ENCODE measurements at regions not wholly inside any gene's neighbourhood (a gene's known extent, or its start where the extent isn't known, plus 50 kb on each side); places are given as distances from the start of the nearest gene placed in this dataset.

DNA sequence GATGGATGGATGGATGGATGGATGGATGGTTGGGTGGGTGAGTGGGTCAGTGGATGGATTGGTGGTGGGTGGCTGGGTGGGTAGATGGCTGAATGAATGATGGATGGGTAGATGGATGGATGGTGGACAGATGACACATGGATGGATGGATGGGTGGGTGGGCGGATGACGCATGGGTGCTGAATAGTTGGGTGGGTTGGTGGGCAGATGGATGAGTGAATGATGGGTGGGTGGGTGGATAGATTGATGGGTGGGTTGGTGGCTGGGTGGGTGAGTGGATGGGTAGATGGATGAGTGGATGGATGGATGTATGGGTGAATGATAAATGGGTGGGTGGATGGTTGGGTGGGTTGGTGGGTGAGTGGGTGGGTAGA lies 69.9 kb upstream of the NKX1-1 start:
- DNase-seq (ENCODE audit: low read depth), result no peak

DNA sequence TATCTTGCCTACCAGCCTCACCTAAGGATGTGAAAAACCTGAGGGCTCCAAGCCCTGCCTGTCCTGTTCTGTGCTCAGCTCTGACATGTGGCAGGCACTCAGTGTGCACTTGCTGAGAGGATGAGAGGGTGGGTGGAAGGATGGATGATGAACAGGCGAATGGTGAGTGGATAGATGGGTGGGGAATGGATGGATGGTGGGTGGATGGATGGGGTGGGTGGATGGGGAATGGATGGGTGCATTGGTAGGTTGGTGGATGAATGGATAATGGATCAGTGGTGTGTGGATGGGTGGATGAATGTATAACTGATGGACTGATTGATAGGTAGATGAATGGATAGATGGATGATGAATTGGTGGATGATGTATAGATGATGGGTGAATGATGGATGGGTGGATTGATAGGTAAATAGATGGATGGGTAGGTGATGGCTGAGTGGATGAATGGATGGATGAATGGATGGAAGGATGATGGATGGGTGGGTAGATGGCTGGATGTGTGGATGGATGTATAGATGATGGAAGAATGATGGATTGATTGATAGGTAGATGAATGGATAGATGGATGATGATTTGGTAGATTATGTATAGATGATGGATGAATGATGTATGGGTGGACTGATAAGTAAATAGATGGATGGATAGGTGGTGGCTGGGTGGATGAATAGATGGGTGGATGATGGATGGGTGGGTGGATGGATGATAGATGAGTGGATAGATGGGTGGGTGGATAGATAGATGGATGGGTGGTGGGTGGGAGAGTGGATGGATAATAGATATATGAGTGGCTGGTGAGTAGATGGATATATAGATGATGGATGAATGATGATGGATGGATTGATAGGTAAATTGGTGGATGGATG lies 69.3 kb upstream of the NKX1-1 start:
- DNase-seq (ENCODE audit: low read depth), result no peak

DNA sequence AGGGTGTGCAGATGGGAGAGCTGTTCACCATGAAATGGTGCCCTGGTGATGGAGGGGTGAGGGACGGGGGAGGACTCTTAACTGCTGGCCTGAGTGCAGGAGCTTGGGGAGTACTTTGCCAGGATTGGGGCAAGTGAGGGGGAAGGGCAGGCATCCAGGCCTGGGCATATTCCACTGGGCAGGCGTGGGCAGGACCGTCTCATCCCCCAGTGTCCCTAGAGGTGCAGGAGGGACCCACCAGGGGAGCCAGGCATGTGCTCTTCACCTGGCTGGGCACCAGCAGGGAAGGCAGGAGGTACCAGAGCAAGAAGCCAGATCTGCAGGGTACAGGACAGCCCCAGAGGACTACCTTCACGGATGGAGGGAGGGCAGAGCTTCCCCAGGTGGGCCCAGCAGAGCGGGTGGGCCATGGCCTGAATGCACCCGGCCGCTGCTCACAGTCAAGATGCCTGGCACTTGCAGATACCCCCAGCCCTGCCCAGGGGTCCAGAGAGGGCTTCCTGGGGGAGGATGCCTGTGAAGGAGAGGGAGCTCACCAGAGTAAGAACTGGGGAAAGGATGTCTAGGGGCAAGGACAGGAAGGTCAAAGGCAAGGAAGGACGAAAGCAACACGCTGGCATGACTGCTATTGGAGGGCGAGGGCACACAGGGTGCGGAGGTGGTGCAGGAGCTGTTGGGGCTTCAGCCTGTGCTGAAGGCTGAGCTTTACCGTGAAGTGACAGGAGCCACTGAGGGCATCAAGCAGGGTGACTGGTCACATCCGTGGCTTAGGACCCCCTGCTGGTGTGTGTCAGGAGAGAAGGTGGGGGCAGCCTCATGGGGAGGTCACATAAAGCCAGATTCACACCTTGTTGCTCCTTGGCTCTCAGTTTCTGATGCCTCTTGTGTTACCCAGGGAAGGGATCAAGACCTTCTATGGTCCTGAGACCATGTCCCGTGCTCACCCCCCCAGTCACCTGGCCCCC lies 68.2 kb upstream of the NKX1-1 start:
- DNase-seq (ENCODE audit: low read depth), result no peak

DNA sequence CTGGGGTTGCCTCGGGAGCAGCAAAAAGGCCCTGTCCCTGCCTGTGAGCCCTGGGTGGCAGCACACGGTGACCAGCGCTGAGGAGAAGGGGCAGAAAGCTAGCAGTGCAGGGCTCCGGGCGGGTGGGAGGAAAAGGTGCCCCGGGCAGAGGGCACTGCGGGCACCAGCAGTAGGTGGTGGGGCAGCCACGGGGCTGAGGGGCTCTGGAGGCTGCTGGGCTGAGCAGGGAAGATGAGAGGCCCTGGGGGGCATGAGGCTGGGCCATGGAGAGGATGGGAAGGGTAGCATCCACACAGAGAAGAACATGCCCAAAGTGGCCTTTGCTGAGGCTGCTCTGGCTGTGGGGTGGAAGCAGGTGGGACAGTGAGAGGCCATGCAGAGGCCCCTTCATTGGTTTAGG lies 67.5 kb upstream of the NKX1-1 start:
- DNase-seq (ENCODE audit: low read depth), result no peak

DNA sequence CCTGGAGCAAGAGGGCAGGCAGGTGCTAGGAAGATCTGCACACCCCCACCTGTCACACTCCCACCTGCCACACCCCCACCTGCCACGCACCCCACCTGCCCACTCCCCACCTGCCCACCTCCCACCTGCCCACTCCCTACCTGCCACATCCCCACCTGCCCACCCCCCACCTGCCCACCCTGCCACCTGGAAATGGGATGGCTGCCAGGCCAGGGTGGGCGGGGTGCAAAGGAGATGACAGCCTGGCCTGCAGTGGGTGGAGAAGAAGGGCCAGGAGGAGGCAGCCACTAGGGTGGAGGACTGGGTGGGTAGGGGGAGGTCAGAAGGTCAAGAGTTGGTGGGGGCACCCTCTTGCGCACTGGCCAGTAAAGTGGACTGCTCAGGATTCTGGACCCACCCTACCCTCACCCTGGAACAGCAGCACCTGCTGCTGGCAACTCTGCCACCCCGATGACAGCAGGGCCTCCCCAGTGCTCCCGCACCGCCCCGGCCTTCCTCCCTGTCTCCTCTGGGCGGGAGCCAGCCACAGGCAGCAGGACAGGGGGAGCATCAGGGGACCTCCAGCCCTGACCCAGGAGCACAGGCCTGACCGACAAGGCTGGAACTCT lies 66.8 kb upstream of the NKX1-1 start:
- DNase-seq (ENCODE audit: low read depth), result no peak

DNA sequence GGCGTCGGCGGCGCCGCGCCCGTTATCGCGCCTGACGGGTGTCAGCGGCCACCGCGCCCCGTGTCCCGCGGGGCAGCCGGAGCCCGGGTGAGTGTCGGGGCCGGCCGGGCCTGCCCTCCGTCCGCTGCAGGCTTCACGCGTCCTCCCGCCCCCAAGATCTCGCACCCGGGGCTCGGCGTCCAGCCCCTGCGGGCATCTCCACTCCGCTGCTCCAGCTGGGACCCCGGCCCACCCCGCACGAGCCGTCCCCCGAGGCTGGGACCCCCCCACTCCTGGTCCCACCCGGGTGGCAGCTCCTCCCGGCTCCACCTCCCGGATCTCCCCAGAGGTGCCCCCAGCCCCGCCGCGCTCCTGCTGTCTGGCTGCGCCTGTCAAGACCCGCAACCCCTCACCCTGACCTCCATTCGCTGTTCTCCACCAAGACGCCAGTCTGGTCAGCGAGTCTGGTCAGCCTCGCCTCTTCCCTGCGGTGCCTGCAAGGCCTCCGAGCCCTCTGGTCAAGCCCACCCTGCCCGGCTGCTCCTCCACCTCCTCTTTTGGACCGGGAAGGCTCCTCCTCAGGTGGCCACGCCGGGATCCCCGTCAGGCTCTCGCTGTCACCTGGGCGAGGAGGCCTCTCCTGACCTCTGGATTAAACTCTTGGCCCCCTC lies 66.0 kb upstream of the NKX1-1 start:
- DNase-seq (ENCODE audit: low read depth), result no peak

DNA sequence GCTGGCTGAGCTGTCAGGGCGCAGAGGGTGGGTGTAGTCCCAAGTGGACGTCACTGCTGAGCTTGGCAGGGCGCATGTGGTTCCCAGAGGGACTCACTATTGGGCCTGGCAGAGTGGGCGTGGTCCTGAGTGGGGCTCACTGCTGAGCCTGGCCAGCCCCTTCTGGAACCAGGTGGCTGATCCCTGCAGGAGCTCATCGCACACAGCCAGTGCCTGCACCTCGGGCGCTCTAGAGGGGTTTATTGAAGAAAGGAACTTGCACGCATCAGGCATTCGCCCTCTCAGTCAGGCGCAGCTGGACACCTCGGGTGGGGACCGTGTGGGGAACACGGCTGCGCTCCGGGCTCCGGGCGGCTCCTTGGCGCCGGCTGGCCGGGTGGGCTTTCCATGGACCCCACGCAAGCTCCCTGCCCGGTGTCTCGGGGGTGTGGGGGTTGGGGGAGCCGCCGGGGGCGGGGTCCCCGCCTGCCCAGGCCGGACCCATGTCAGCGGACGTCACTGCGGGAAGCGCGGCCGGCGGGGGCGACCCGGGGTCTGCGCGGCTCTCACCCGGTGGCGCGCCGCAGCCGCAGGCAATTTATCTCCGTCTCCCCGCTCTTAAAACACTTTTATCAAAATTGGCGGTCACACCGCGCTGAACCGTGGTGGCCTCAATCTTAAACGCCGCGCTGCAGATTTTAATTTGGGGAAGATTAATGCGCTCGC lies 65.4 kb upstream of the NKX1-1 start:
- DNase-seq (ENCODE audit: low read depth), result no peak

DNA sequence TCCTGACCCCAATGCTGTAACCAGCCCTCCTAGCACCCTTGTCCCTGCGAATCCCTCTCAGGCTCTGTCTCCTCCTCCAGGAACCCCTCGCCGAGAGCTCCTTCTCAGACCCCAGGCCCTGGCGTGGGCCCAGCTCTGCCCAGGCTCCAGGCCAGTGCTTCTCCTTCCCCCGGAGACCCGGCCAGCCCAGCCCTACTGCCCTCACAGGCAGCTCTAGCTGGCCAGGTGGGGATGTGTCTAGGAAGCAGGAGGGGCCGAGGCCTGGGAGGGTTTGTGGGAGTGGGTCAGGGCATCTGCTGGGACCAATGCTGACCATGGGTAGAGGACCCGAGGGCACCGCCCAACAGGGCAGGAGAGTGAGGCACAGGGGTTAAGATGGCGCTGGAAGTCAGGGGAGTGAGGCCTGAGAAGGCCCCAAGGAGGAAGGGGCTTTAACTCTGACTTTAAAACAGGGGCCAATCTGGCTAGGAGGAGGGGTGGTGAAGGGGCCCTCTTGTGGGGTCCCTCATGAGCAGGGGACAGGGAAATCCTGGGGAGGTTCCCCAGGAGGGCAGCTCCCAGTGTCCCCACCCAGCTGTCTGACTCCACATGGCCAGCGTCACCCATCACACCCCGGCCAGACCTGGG lies 64.7 kb upstream of the NKX1-1 start:
- no peak for DNase-seq (ENCODE audit: low read depth)

DNA sequence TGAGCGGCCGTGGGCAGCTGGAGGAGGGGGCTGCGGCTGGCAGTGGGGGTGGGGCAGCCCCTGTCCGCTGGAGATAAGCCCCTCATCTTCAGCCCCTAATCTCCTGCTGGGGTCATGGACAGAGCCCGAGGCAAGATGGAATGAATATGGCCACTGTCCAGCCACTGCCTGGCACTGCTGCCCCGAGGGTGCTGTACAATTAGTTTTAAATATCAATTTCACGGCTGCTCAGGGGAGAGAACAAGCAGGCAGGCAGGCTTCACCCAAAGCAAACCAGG lies 64.1 kb upstream of the NKX1-1 start:
- no peak for DNase-seq (ENCODE audit: low read depth)

DNA sequence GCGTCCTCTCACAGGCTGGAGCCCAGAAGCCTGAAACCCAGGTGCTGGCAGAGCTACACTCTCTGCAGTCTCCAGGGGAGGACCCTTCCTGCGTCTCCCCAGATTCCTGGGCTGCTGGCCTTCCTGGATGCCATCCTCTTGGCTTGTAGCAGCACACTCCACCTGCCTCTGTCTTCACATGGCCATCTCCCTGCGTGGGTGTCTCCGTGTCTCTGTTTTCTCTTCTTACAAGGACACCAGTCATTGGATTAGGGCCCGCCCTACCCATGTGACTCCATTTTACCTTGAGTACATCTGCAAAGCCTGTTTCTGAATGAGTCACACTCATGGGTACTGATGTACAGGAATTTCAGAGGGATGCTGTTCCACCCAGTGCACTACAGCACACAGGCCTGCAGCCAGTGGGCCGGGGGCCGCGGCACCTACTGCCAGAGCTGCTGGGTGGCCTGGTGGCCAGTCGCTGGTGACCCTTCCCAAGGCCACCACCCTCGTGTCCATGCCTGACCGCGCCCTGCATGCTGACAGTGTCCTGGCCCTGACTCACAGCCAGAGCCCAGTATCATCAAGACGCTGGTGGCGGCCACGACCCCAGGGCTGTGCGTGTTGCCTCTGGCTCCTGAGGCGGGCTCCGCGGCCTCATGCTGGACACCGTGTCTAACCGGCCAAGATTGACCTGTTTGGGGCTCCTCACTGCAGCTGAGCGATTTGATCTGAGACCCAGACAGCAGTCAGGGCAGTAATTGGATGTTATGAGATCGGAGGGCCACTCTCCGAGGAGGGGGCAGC lies 63.6 kb upstream of the NKX1-1 start:
- DNase-seq (ENCODE audit: low read depth), result no peak

DNA sequence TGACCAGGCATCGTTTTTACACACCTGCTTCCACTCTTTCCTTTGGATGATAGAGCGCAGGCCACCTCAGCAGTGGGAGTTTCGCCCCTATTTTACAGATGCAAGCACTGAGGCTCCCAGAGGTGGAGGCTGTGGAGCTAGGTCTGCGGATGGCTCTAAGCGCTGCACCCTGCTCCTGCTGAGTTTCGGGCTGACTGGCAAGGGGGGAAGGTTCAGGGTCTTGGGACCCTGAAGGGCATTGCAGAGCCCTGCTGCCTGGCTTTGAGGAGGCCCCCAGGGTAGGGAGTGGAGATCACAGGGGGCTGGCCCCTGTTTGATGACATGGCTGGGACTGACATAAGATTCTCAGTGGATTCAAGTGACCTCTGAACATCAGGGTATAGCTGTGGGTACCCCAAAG lies 62.8 kb upstream of the NKX1-1 start:
- no peak for DNase-seq (ENCODE audit: low read depth)

DNA sequence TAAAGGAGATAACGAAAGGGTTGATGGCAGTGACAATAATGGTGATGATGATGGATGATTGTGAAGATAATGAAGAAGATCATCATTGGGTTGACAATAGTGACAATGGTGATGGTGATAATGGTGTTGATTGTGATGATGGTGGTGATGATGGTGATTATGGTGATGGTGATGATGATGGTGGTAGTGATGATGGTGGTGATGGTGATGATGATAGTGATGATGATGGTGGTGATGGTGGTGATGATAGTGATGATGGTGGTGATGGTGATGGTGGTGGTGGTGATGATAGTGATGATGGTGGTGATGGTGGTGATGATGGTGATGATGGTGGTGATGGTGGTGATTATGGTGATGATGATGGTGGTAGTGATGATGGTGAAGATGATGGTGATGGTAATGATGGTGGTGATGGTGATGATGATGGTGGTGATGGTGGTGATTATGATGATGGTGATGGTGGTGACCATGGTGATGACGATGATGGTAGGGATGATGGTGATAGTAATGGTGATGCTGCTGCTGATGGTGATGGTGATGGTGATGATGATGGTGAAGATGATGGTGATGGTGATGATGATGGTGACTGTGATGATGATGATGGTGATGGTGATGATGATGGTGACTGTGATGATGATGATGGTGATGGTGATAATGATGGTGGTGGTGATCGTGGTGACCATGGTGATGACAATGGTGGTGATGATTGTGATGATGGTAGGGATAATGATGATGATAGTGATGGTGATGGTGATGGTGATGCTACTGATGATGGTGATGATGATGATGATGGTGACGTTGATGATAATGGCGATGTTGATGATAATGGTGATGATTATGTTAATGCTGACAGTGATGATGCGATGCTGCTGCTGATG lies 61.6 kb upstream of the NKX1-1 start:
- DNase-seq (ENCODE audit: low read depth), result no peak

DNA sequence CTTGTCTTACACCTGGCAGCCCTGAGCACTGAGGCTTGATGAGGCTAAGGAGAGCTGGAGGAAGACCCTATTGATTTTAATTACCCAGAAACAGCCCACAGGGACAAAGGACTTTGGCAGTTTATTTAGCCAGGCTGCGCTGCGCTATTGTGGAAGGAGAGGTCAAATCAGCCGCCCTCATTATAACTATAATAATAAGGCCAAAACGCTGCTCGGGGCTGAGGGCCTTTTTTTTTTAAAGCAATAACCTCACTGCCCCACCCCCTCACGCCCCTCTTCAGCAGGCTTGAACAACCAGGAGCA lies 60.6 kb upstream of the NKX1-1 start:
- no peak for DNase-seq (ENCODE audit: low read depth)

DNA sequence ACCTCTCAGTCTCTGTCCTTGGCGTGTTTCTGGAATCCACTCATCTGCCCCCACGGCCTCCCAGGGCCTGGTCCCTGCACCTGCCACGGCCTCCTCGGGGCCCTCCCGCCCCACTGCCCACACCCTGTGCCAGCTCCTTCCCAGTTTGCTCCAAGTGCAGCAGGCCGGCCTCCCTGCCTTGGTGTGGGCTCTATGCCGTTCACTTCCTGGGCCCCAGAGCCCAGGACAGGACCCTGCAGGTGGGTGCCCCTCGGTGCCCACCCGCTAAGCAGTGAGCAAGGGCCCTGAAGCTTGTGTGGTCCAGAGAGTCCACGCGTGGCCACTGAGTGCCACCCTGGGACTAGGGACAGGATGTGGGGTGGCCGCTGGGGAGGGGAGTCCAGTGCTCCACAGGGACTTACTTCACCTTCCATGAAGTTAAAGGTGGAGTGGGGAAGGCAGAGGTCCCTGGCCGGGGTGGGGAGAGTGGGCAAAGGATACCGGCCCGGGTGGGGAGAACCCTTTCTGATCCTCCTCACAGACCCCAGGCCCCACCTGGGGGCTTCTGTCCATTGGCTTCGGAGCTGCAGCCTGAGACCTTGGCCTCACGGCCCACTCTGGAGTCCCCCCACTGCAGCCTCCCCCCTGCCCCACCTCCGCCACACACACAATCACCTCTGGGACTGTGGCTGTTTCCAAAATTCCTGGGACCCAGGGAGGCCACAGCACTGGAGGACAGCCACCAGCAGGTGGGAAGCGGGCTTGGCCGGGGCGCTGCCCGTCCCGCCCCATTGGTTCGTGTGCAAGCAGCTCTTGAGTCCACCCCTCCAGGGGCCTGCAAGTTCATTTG lies 60.0 kb upstream of the NKX1-1 start:
- DNase-seq (ENCODE audit: low read depth), result no peak

DNA sequence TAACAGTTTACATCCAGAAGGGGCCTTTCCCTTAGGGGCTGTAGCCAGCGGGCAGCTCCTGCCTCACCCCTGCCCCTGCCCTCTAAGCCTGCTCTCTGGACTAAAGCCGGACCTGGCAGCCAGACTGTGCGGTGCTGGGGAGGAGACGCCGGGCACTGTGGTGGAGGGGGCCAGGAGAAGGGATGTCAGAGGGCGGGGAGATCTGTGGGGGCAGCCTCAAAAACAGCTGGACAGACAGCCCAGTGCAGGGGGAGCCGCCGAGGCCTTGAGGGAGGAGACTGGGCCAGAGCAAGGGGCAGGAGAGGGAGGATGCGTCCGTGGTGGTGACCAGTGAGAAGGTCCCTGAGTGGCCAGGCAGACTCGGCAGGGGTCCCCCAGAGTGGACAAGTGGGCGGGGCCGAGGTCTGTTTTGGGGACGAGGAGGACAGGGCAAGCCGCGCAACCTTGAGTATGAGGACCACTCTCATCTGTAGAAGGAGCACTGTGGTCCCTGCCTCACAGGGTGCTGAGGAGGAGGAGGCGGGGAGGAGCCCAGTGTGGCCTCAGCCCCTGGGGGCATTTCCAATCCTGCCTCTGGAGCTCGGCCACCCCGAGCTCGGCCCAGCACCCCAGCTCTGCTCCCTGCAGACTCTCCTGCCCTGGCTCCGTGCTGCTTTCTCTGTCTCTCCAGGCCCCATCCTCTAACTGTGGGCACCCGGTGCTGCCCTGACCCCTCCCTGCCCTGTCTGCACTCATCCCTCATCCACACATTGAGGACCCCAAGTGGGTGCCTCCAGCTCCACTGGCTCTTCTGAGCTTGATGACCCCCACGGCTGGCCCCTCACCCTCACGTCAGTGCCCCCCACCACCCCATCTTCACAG lies 59.2 kb upstream of the NKX1-1 start:
- DNase-seq (ENCODE audit: low read depth), result no peak

DNA sequence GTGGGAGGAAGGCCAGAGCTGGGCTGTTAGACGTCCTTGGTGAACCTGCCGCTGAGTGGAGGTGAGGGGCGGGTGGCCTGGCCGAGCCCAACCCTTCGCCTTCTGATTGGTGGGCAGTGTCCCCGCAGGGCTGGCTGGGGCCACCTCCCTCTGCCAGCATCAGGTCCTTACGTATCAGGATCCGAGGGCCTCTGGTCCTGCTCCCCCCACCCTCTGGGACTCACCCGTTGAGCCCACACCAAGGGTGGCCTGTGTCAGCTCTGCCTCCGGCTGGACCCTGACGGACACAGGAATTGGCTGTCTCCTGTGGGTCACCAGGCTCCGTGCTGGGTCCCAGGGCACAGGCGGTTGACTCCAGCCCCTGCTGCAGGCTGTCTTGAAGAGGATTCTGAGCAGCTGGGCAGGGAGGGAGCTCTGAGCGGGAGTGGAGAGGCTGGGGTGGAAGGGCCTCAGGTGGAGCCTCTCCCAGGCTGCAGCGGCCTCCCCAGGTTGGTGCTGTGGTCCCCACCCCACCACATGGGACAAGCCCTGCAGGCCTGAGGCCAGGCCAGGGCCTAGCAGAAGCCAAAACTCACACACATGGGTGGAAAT lies 58.4 kb upstream of the NKX1-1 start:
- DNase-seq (ENCODE audit: low read depth), result no peak

DNA sequence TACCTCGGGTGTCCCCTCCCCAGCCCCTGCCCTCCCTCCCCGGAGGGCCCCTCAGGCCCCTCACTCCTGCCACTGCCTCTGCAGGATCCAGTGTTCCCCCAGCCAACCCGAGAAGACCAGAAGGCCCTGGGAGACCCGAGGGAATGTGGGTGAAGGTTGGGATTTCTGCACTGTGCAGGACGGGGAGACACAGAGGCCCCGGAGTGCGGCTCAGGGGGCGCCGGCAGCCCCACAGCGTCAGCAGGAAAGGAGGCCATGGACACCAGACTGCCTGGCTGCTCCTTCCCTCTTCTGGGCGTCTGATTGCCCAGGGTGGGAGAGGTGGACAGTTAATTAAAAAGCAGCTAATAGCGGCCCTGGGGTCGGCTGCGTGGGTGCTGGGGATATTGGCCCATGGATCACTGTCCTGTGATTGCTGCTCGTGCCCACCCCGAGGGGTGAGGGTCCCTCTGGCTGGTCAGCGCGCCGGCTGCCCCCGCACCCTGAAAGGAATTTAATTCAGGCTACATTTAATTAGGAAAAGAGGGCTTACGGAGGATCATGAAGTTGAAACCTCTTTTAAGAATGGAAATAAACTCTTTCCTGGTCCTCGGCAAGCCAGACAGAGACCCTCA lies 57.8 kb upstream of the NKX1-1 start:
- no peak for DNase-seq (ENCODE audit: low read depth)

Measured in stimulated activated CD8-positive, alpha-beta memory T cell treated with anti-CD3 and anti-CD28 coated beads, Interleukin-15, amount 100 ng/mL, for 1 hour (primary cell).